ENCODE measurements at regions not wholly inside any gene's neighbourhood (a gene's known extent, or its start where the extent isn't known, plus 50 kb on each side); places are given as distances from the start of the nearest gene placed in this dataset.

- H3K27me3 ChIP-seq (ENCODE audit: insufficient read depth, low read length) = no peaks in the 10 kb centered on the region
- no peak for TF ChIP-seq CTCF (conservative IDR thresholded peaks at IDR 0.05)
- no CpG with 5 or more reads among the region's 3 CpGs for WGBS (ENCODE audit: extremely low coverage, insufficient read length, low lambda C conversion rate)
- Mint-ChIP-seq H3K36me3 (ENCODE audit: insufficient read depth in 1 of 3, low read depth in 3 of 3) (no peaks in the 10 kb centered on the region; a peak in 1 of 7 replicates), H3K27ac (no peak overlapping the region), H3K27me3 (ENCODE audit: low read depth) (no peaks in the 10 kb centered on the region), H3K9me3 (no peaks in the 10 kb centered on the region), H3K4me3 (no peak overlapping the region), H3K4me1 (peaks cover 6 to 11% of the 10 kb centered on the region in 2 experiments)
- no peak overlapping the region for H2BK5ac ChIP-seq (ENCODE audit: insufficient read length, low read length)
- no peaks in the 10 kb centered on the region for H3K9me3 ChIP-seq (ENCODE audit: control insufficient read depth, low read depth, low read length)
- H3K56ac ChIP-seq (ENCODE audit: insufficient read length, low read depth, low read length) = no peak overlapping the region
- H4K91ac ChIP-seq (ENCODE audit: insufficient read length, low read depth, low read length) = no peak overlapping the region
- H3K18ac ChIP-seq (ENCODE audit: insufficient read length, low read depth, low read length) = no peak overlapping the region
- H2AFZ ChIP-seq (ENCODE audit: low read length) = no peak overlapping the region
- H4K20me1 ChIP-seq (ENCODE audit: control insufficient read depth, insufficient read depth, insufficient read length) = no peaks in the 10 kb centered on the region
- H3K4ac ChIP-seq (ENCODE audit: low read depth, low read length) = no peak overlapping the region
- H3K23me2 ChIP-seq (ENCODE audit: insufficient read length, low read depth, low read length, poor library complexity, severe bottlenecking) = no peaks in the 10 kb centered on the region
- H2BK20ac ChIP-seq (ENCODE audit: low read depth, low read length, poor library complexity, severe bottlenecking) = no peak overlapping the region
- no peak overlapping the region for H4K8ac ChIP-seq (replicated peaks; ENCODE audit: insufficient read length, low read depth, low read length)
- no peak overlapping the region for H3K9ac ChIP-seq (ENCODE audit: extremely low read depth, insufficient read length, low read length)
- H3K23ac ChIP-seq (ENCODE audit: insufficient read length, low read depth, low read length) = no peak overlapping the region
- H2AK5ac ChIP-seq (ENCODE audit: insufficient read length, low read length) = no peak overlapping the region
- no peak overlapping the region for H2BK120ac ChIP-seq (ENCODE audit: low read depth, low read length, poor library complexity, severe bottlenecking)
- H3K4me1 ChIP-seq (ENCODE audit: insufficient read depth, low read length) = no peaks in the 10 kb centered on the region
- H3K79me2 ChIP-seq (ENCODE audit: insufficient read depth, low read length) = no peaks in the 10 kb centered on the region
- no peak for DNase-seq
- no peaks in the 10 kb centered on the region for H3K79me1 ChIP-seq (ENCODE audit: insufficient read depth, low read depth, low read length, poor library complexity, severe bottlenecking)
- H3K27ac ChIP-seq (ENCODE audit: insufficient read length, low read depth, low read length) = no peak overlapping the region
- no peak overlapping the region for H3T11ph ChIP-seq (ENCODE audit: low read length)
- no peak overlapping the region for H4K5ac ChIP-seq (ENCODE audit: insufficient read length, low read depth, low read length)
- H2BK12ac ChIP-seq (ENCODE audit: insufficient read length, low read depth, low read length) = no peak overlapping the region
- H2BK15ac ChIP-seq (ENCODE audit: low read depth, low read length) = no peak overlapping the region
- H3K14ac ChIP-seq (ENCODE audit: insufficient read depth, low read length) = no peak overlapping the region
- H3K4me2 ChIP-seq (ENCODE audit: insufficient read depth, insufficient read length, low read length) = no peak overlapping the region
Observed at GRCh38 chr18:73615506-73615905, 532.1 kb downstream of the FBXO15 start.

Data from H9 (cell line).